ENCODE measurements at regions not wholly inside any gene's neighbourhood (a gene's known extent, or its start where the extent isn't known, plus 50 kb on each side); places are given as distances from the start of the nearest gene placed in this dataset.

DNA sequence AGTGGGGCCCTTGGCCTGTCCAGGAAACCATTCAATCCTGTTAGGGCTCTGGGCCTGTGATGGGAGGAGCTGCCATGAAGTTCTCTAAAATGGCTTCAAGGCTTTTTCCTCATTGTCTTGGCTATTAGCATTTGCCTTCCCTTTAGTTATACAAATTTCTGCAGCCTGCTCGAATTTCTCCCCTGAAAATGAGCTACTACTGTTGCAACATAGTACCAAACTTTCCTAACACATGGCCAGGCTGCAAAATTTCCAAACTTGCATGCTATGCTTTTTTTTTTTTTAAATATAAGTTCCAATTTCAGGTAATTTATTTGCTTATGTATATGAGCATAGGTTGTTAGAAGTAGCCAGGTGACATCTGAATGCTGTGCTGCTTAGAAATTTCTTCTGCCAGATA, 560.8 kb upstream of the TBL1XR1 start:
- TF ChIP-seq CTCF (IDR thresholded peaks at IDR 0.05 in 4 of 5, conservative IDR thresholded peaks at IDR 0.05 in 1 of 5) (no peak), POLR2A (IDR thresholded peaks at IDR 0.05) (no peak)
